ENCODE measurements at regions not wholly inside any gene's neighbourhood (a gene's known extent, or its start where the extent isn't known, plus 50 kb on each side); places are given as distances from the start of the nearest gene placed in this dataset.

GRCh38 chr5:109945097-109945678 is 255.5 kb downstream of the MAN2A1 start:
- H2BK20ac ChIP-seq (ENCODE audit: low read depth, low read length): no peak overlapping the region
- no peak overlapping the region for H4K5ac ChIP-seq (ENCODE audit: low read depth, low read length)
- ATAC-seq (ENCODE audit: low read depth): no peak
- H3K18ac ChIP-seq (ENCODE audit: low read depth, low read length): no peak overlapping the region
- H3K4me3 ChIP-seq (ENCODE audit: insufficient read depth, low read depth, low read length): no peak overlapping the region
- BruUV-seq (replicated peaks): no TSS peak
- H3K9ac ChIP-seq (ENCODE audit: low read depth, low read length): no peak overlapping the region
- H2BK5ac ChIP-seq (ENCODE audit: low read depth, low read length, poor library complexity, severe bottlenecking): no peak overlapping the region
- H2AK9ac ChIP-seq (replicated peaks; ENCODE audit: low read depth, low read length, poor library complexity): no peak overlapping the region
- no peaks in the 10 kb centered on the region for H3K4me1 ChIP-seq (ENCODE audit: control insufficient read depth, insufficient read depth, low read length)
- no peak overlapping the region for H3K56ac ChIP-seq (ENCODE audit: extremely low read depth, insufficient read depth, low read length)
- H2AK5ac ChIP-seq (ENCODE audit: low read depth, low read length): no peak overlapping the region
- peaks cover 2% of the 10 kb centered on the region for H3K27me3 ChIP-seq (ENCODE audit: control insufficient read depth, insufficient read depth, low read length)
- POLR2A ChIA-PET (ENCODE audit: unreplicated experiment): no interaction called here
- in situ Hi-C loops (cut with MboI; ENCODE audit: low sequenced_read_pairs) (no loop called here), dilution Hi-C loops (cut with HindIII; ENCODE audit: low sequenced_read_pairs, unreplicated experiment) (no loop called here), intact Hi-C loops (cut with micrococcal nuclease) (no loop called here)
- H3K27ac ChIP-seq (ENCODE audit: insufficient read depth, low read length): no peak overlapping the region
- CTCF ChIA-PET: no interaction called here
- no peak for DNase-seq
- H3K79me1 ChIP-seq (ENCODE audit: low read depth in 1 of 2, low read length in 2 of 2): no peaks in the 10 kb centered on the region
- no peaks in the 10 kb centered on the region for H3K36me3 ChIP-seq (ENCODE audit: control insufficient read depth, insufficient read depth, low read length)
- H4K20me1 ChIP-seq (ENCODE audit: insufficient read depth, low read length): no peaks in the 10 kb centered on the region
- TF ChIP-seq RFX5 (IDR thresholded peaks at IDR 0.05; ENCODE audit: low read depth, low read length) (no peak), MXI1 (IDR thresholded peaks at IDR 0.05; ENCODE audit: borderline replicate concordance, low read depth, low read length) (no peak), SMC3 (IDR thresholded peaks at IDR 0.05; ENCODE audit: low read depth, low read length) (no peak), POLR2A (IDR thresholded peaks at IDR 0.05; ENCODE audit: low read depth, low read length) (no peak), RAD21 (IDR thresholded peaks at IDR 0.05; ENCODE audit: low read length) (no peak), CHD1 (IDR thresholded peaks at IDR 0.05; ENCODE audit: low read depth, low read length) (no peak), MAFK (IDR thresholded peaks at IDR 0.05; ENCODE audit: low read depth, low read length) (no peak), RCOR1 (IDR thresholded peaks at IDR 0.05; ENCODE audit: insufficient replicate concordance, low read length) (no peak)
- H2BK15ac ChIP-seq (ENCODE audit: low read depth, low read length): no peak overlapping the region
- H3K23ac ChIP-seq (ENCODE audit: low read depth, low read length): no peak overlapping the region
- H3K14ac ChIP-seq (replicated peaks; ENCODE audit: low read depth, low read length): no peak overlapping the region
- no peak overlapping the region for H3K4me2 ChIP-seq (ENCODE audit: low read depth, low read length)
- WGBS, 2 experiments (ENCODE audit: extremely low coverage in 2 of 2, insufficient read length in 1 of 2): no CpG with 5 or more reads among the region's 6 CpGs
- no peaks in the 10 kb centered on the region for H3K9me1 ChIP-seq (ENCODE audit: insufficient read depth, low read length)
- H4K91ac ChIP-seq (ENCODE audit: insufficient read depth, low read depth, low read length): no peak overlapping the region
- no peak overlapping the region for H2BK120ac ChIP-seq (ENCODE audit: low read depth, low read length)
- H2AFZ ChIP-seq (replicated peaks; ENCODE audit: low read length, poor library complexity): no peak overlapping the region
- no peak overlapping the region for H3K4ac ChIP-seq (ENCODE audit: low read depth, low read length)
- no peak overlapping the region for H4K8ac ChIP-seq (ENCODE audit: low read depth in 2 of 2, low read length in 2 of 2)
- H3K9me3 ChIP-seq (ENCODE audit: control insufficient read depth, insufficient read depth, low read length): no peaks in the 10 kb centered on the region

All from IMR-90 (cell line).